CD1c-positive myeloid dendritic cell (primary cell): ENCODE measurements at regions not wholly inside any gene's neighbourhood (a gene's known extent, or its start where the extent isn't known, plus 50 kb on each side); places are given as distances from the start of the nearest gene placed in this dataset.
"Not testable (repeated sequence)": the region's sequence is repeated elsewhere in the genome, so short reads cannot be mapped to it uniquely, and the experiment has no call there.

ENCODE experiments used
- DNase-seq: peaks from one replicate; pipeline ENCODE4 v3.0.0-alpha.2; 2016; ENCODE audit errors: extremely low spot score

DNA sequence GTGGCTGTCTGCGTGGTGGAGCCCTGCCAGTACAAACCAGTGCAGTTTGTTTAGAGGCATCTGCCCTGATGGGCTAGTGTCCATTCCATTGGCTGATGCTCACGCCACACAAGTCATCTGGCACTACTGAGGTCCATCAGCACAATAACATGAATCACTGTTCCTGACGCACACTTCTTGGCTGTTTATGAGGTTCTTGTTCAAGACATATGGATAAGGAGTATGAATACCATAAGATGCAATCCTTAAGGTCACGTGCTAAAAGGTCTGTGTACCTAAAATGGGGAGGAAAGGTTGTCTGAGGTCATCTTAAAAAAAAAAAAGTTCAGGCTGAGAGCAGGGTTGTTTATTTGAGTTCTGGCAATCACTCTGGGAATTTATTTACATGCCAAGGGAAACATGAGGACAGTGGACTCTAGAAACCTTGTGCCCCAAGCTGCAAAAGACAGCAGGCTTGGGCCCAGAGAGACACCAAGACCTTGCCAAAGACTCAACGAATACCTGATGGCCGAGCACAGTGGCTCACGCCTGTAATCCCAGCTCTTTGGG lies 54.1 kb upstream of the SHLD1 start:
- DNase-seq = no peak

DNA sequence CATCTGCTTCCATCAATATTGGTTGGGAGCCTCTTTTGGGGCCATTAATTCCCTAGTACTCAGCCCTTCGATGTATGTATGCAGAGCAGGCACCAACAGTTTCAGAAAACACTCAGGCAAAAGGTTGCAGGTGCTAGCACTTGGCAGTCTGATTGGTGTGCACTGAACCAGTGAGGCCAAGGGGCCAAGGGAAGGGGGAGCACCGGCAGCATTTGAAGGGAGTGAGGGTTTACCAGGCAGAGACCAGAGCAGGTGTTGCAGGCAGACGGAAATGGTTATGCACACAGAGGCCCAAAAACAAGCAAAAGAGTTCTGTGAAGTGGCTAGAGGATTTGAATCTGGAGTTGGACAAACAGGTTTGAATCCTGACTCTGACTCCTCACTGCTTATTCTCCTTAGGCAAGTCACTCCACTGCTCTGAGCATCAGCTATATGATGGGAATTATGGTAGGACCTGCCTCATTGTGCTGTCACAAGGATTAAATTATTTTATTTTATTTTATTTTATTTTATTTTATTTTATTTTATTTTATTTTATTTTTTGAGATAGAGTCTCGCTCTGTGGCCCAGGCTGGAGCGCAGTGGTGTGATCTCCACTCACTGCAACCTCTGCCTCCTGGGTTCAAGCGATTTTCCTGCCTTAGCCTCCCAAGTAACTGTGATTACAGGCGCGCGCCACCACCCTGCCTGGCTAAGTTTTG lies 58.1 kb upstream of the SHLD1 start:
- DNase-seq = no peak

DNA sequence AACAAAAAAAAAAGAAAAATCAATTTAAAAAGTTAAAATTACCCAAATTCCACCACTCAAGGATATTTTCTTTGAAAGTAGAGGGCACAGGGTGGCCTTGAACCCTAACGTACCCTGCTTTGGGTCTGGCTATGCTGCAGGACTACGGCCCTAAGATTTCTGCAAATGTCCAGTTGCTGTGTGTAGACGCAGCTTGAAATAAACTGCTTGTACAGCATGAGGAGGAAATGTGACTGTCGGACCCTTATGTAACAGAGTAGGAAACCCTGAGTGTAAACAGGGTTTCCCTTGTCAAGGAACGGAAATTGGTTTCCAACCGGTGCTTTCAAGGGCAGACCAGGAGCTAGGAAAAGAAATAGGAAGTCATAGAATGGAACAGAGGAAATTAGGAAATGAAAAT lies 60.7 kb upstream of the SHLD1 start:
- peak; percentile 60 for DNase-seq

DNA sequence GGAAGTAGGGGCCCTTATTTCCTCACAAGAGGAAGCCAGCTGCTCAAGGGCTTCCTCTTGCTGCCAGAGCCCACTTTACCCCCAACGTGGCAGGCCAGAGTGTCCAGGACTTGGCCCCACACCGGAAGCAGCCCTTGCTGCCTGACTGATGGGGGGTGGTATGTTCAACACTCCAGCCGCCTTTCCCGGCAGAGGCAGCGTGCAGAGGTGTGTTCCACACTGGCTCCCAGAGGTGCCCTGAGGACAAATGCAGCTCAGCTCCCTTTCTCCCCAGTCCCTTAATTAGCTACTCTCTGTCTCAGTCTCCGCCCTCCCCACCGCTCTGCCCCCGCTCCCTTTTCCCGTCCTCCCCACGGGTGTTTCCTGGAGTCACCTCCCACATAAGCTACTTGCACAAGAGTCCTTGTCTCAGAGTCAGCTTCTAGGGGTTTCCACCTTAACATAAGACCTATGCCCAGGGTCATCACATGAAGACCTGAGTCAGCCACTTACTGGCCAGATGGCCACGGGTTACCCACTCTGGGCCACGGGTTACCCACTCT lies 61.7 kb upstream of the SHLD1 start:
- DNase-seq = peak; percentile 79

DNA sequence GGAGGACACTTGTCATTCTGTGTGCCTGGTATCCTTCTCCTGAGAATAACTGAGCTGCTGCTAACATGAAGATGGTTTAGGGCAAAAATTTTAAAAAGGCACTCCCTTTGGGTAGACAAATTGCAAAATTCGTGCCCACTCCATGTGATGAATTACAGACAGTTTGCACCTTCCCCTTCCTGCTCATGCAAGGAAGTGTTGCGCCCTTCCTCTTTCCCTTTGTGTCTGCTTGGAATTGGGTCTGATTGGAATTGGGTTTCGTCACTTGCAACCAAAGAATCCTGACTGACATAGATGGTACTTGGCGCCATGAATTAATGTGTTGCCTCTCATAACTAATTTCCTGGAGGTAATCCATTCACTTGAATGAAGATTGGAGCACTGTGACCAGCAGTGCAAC lies 62.3 kb upstream of the SHLD1 start:
- DNase-seq = peak; percentile 79

DNA sequence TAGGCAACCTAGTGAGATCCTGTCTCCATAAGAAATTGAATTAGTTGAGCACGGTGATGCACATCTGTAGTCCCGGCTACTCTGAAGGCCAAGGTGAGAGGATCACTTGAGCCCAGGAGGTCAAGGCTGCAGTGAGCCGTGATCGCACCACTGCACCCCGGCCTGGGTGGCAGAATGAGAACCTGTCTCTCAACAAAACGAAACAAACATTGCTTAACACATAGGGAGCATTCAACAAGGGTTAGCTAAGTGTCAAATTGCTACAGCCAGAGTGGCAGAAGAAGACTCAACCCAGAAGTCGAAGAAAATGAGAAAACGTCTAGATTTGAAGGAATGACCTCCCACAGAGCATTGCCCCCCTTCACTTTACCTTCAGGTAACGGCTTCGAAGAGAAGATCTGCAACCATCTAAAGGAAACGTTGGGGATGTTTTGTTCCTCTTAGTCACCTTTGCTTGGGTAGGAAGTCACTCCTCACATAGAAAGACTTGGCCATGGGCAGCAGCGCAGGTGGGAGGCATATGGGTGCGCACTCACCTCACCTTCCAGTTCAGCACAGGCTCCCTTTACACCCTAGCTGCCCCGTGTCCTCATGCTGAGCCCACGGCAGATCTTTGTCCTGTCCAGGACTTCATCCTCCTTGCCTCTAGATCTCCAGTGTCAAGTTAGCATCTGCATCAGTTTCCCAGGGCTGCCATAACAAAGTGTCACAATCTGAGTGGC lies 63.7 kb upstream of the SHLD1 start:
- DNase-seq = no peak

DNA sequence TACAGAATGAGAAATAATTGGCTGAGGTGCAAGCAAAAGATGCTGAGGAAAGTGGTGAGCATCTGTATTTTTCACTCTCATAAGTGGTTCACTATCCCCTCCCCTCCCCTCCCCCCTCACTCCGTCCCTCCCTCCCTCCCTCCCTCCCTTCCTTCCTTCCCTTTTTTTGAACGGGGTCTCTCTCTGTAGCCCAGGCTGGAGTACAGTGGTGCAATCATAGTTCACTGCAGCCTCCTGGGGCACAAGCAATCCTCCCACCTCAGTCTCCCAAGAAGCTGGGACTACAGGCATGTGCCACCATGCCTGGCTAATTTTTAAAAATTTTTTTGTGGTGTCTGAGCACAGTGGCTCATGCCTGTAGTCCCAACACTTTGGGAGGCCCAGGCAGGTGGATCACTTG lies 67.6 kb upstream of the SHLD1 start:
- not testable (repeated sequence) for DNase-seq

DNA sequence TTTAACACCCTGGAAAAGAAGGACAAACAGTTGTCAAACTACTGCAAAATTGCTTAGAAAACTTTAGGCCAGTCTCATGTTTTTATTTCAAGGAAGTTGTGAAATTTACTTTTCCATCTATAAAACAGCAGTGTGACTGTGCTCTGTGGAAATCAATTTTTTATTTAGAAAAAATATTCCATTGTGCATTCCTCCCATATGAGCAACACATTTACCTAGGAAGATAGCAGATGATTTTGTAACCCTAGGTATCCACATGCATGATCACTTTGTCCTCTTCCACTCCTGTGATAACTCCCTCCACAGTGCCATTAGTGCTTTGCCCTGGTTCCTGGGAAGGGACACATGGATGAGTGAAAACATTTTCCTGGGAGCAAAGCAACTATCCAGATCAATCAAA lies 69.4 kb upstream of the GPCPD1 start:
- no peak for DNase-seq

DNA sequence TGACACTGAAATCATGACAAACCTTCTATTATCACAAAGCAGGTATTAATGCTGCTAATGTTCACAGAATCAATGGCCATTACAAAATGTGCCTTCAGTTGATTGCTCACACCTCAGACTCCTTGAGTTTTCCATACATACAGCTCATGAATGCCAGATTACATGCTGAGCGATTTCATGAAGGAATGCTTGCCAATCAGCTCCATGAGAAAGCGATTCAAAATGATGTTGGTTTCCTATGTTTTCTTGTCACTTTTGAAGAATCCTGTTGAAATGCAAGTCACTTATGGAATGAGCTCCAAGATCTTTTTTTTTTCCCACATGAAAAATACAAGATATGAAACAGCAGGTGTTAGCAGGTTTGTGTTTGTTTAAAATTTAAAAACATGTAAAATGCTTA lies 68.0 kb upstream of the GPCPD1 start:
- no peak for DNase-seq

DNA sequence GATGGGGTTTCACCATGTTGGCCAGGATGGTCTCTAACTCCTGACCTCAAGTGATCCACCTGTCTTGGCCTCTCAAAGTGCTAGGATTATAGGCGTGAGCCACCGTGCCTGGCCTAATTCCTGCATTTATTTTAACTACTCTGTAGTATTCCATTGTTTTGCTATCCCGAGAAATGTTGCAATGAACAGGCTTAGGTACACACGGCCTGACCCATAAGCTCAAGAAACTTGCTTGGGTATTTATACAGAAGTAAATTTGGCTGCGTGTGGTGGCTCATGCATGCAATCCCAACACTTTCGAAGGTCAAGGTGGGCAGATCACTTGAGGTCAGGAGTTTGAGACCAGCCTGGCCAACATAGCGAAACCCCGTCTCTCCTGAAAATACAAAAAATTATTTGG lies 67.1 kb upstream of the GPCPD1 start:
- not testable (repeated sequence) for DNase-seq

DNA sequence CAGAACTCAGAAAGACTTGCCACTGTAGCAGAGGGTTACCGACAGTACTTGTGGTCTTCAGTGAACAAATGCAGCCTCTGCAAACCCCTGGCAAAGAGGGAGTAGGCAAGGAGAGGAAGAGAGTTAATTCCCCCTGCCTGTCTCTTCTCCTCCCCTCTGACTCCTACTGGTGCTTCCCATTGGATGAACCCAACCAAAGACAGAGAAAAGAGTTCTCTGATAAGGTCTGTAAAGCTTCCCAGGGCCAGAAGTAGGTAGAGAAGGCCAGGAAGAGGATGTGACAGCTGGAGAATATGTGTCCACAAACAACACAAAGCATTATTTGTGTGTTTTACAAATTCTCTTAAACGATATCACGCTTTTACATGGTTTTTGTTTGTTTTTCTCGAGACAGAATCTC lies 66.6 kb upstream of the GPCPD1 start:
- no peak for DNase-seq

DNA sequence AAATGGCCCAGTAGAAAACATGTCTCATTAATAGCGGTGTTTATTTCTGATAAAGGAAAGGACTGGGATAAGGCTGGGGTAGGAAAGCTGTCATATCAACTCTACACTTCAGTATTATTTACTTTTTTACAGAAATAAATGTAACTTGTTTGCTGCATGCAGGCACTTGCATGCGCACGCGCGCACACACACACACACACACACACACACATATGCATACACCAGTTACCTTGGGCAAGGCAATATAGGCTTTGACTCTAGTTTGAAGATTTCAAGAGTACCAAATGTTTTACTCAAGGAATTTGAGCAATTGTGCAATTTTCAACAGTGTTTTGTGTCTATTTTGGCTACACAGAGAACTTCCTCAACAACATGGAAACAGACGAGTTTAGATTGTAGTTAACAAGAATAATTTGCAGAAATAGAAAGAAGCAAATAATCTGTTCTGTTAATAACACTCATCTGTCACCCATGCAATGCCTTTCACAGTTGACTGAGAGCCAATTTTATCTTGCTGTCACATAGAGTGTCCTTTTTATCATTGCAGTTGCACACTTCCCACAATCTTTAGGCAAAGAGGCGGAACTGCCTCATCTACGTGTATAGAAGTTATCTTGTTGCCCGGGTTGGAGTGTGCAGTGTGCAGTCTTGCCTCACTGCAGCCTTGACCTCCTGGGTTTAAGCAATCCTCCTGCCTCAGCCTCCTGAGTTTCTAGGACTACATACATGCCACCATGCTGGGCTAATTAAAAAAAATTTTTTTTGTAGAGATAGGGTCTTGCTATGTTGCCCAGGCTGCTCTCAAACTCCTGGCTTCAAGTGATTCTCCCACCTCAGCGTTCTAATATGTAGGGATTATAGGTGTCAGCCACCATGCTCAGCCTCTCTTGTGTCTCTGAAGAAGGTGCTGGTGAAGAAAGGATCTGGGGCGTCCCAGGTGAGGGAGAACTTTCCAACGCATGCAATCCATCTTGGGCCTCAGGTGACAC lies 64.6 kb upstream of the GPCPD1 start:
- peak; percentile 90 for DNase-seq

DNA sequence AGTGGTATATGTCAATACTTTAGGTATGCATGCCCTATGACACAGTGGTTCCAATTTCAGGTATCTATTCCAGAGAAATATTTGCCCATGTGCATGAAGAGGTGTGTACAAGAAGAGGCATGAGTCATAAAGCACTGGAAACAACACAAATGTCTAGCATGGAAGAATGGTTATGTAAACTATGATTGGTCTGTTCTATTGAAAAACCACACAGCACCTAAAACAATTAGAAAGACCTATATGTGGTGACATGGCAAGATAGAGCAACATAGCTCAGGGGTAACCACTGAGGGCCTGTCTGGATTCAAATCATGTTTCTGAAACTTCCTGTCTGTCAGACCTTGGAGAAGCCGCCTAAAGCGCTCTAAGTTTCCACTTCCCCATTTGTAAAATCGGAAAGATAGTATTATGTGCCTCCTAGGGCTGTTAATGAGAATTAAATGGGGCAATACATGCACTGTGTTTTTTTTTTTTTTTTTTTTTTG lies 63.4 kb upstream of the GPCPD1 start:
- DNase-seq = peak; percentile 91

DNA sequence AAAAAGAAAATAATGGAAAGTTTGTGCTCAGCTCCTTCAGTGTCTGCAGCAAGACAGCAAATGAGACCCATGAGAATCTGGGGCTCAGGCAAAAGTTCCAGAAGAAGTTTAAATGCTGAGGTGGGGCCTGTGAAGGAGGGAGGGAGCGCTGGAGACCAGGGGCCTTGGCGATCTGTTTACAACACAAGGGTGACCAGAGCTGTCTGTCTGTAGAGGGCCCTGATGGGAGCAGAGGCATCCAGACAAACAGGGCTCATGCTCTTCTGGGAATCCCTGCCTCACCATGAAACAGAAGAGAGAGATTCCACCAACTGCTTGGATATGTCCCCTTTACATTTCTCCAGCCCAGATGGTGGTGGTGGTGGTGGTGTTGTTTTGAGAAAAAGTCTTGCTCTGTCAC lies 60.1 kb upstream of the GPCPD1 start:
- DNase-seq = no peak

DNA sequence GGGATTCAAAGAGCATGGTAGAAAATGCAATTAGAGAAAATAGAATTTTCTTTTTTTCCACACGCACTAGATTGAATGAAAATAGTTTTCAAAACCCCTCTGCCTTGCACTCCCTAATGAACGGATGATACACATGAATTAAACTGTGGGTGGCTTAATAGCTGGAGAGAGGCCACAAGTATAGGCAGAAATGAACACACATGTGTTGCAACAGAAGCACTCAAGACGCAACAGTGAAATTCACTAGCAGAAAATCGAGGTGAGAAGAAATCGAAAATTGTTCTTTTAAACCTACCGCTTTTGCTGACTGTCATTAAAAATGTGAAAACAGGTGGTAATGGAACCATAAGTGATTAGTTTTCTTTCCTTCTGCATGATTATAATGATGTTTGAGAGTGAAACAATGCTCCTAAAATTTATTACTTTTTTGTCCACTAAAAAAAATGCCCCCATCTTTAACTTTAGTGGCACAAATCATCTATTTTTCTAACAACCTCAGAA lies 59.3 kb upstream of the GPCPD1 start:
- DNase-seq = no peak

DNA sequence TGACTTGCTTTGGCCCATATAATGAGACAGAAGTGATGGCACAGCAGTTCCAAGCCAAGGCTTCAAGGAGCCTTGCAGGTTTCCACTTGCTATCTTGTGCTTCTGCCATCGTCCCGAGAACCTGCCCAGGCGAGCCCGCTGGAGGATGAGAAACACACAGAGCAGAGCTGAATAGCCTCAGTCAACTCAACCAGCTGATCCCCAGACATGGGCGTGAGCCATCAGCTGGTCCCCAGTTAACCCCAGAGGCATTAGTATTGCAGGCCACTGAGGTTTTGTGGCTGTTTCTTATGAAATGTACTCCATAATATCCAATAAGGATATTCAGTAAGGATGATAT lies 57.7 kb upstream of the GPCPD1 start:
- DNase-seq = no peak

DNA sequence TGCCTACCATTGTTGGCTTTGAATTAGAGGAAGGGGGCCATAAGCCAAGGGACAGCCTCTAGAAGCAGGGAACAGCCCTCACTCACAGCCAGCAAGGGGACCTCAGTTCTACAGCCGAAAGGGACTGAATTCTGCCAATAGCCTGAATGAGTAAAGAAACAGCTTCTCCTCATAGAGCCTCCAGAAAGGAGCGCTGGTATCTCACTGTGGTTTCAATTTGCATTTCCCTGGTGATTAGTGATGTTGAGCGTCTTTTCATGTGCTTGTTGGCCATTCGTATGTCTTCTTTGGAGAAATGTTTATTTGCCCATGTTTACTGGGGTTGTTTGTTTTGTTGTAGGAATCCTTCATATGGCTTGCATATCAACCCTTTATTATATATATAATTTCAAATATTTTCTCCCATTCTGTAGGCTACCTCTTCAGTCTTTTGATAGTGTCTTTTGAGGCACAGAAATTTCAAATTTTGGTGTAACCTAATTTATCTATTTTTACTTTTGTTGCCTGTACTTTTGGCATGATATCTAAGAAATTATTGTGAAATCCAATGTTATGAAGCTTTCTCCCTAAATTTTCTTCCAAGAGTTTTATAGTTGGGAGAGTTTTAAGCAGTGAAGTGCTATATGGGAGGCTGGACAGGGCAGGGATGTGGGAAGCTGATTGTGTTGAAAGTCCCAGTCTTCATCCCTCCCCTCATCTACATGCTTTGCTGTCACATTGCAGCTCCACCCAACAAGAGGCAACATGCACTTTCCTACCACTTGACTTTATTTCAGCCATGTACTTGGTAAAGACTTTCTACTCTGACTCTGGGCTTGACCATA lies 57.1 kb upstream of the GPCPD1 start:
- DNase-seq = no peak

DNA sequence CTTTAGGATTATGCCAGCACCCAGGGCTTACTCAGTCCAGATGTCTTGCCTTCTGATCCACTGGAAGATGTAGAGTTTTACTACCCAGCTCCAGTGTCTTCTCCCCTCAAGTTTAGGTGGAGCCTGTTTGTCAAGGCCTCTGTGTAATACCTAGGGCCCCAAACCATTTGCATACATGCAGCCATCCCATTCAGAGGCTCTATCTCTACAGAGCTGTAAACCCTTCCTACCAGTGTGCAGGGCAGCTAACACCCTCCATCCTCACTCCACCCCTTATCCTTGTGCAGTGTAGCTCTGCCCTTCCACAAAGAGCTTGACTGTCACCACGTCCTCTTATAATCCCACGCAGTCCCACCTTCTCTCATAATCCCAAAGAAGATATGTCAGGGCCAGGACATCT lies 54.6 kb upstream of the GPCPD1 start:
- DNase-seq = no peak

DNA sequence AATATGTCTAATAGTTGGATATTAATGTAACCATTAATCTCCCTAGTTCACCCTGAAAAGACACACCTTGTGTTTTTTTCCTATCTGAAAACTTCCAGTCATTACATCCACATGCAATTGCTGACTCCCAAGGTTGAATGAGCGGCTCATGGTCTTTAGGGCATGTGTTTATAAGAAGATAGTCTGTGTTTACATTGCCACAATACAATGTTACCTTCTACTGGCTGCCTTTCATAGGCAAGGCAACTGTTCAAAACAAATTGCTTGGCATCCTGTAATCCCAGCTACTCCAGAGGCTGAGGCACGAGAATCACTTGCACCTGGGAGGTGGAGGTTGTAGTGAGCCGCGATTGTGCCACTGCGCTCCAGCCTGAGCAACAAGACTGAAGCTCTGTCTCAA lies 52.6 kb upstream of the GPCPD1 start:
- DNase-seq = no peak

DNA sequence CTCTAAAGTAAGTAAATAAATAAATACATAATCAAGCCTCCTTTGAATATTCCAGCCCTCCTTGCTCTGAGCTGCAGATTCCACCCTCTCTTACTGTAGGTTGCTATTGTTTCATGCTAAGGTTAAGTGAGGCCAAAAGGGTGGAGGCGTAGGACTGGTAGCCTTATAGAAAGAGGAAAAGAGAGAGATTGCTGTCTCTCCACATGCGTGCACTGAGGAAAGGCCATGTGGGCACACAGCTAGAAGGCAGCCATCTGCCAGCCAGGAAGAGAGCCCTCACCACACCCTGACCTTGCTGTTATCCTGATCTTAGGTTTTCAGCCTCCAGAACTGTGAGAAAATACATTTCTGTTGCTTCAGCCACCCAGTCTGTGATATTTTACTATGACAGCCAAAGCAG lies 52.0 kb upstream of the GPCPD1 start:
- peak; percentile 70 for DNase-seq

DNA sequence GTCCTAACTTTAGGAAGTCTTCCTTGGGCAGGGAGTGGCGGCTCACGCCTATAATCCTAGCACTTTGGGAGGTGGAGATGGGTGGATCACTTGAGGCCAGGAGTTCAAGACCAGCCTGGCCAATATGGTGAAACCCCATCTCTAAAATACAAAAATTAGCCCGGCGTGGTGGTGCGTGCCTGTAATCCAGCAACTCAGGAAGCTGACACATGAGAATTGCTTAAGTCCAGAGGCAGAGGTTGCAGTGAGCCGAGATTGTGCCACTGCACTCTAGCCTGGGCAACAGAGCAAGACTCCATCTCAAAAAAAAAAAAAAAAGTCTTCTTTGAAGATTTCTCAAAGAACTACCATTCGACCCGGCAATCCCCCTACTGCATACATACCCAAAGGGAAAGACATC lies 50.0 kb upstream of the GPCPD1 start:
- DNase-seq = not testable (repeated sequence)
